PC-3 (cell line): ENCODE measurements at regions not wholly inside any gene's neighbourhood (a gene's known extent, or its start where the extent isn't known, plus 50 kb on each side); places are given as distances from the start of the nearest gene placed in this dataset.

Experiments
- ATAC-seq: fragments of 200-7000 bp; cut with Tn5 transposase; 2 replicates; pipeline ENCODE4 v1.9.1; 2020; ENCODE audit warnings: mild to moderate bottlenecking, moderate library complexity
- BruUV-seq: library from RNA; stranded (reverse); fragments of 400-500 nt; replicated peaks from 2 replicates; lab custom pipeline; 2021; lab: Mats Ljungman, UMichigan
- CTCF ChIA-PET: fragments of 300-600 bp; sonication (Branson Sonifier 250); formaldehyde crosslinking; loops from one replicate; lab custom pipeline; 2022; ENCODE audit warnings: antibody characterized with exemption; lab: Charles Lee
- POLR2A ChIA-PET: fragments of 300-600 bp; sonication (Branson Sonifier 250); formaldehyde crosslinking; loops from one replicate; lab custom pipeline; 2022; ENCODE audit warnings: antibody characterized with exemption; ENCODE audit not compliant: unreplicated experiment; lab: Charles Lee
- DNase-seq: peaks from one replicate; pipeline ENCODE4 v3.0.0-alpha.2; 2015
- H2AFZ ChIP-seq: fragments of 300-600 bp; sonication (generic); 2 replicates; pipeline ENCODE4 v1.6.0; 2016; ENCODE audit warnings: antibody characterized with exemption, low read length
- H3F3A ChIP-seq: fragments of 300-600 bp; sonication (generic); one replicate; pipeline ENCODE4 v1.6.0; 2017; ENCODE audit warnings: antibody characterized with exemption, low read length, control low read depth, mild to moderate bottlenecking; ENCODE audit not compliant: unreplicated experiment
- H3K27ac ChIP-seq: fragments of 300-600 bp; sonication (generic); 2 replicates; pipeline ENCODE4 v1.5.1; 2016; ENCODE audit warnings: mild to moderate bottlenecking, low read length
- H3K27me3 ChIP-seq: fragments of 300-600 bp; sonication (generic); 2 replicates; pipeline ENCODE4 v1.6.1; 2016; ENCODE audit warnings: low read length, mixed read lengths
- H3K36me3 ChIP-seq: fragments of 300-600 bp; sonication (generic); 2 replicates; pipeline ENCODE4 v1.6.1; 2016; ENCODE audit warnings: low read depth, mixed run types, low read length, mixed read lengths
- H3K4me1 ChIP-seq: fragments of 300-600 bp; sonication (generic); 2 replicates; pipeline ENCODE4 v1.5.1; 2016; ENCODE audit warnings: low read length; ENCODE audit not compliant: insufficient read depth
- H3K4me2 ChIP-seq: fragments of 300-600 bp; sonication (generic); 2 replicates; pipeline ENCODE4 v1.6.0; 2016; ENCODE audit warnings: low read length
- H3K4me3 ChIP-seq: fragments of 300-600 bp; sonication (generic); 2 replicates; pipeline ENCODE4 v1.5.1; 2016; ENCODE audit warnings: mild to moderate bottlenecking, low read length, mixed read lengths
- H3K79me2 ChIP-seq: fragments of 300-600 bp; sonication (generic); 2 replicates; pipeline ENCODE4 v1.6.1; 2017; ENCODE audit warnings: low read length, mixed read lengths
- H3K9ac ChIP-seq: fragments of 300-600 bp; sonication (generic); 2 replicates; pipeline ENCODE4 v1.6.0; 2016; ENCODE audit warnings: mild to moderate bottlenecking, low read length
- H3K9me2 ChIP-seq: fragments of 300-600 bp; sonication (generic); replicated peaks from 2 replicates; pipeline ENCODE4 v1.6.1; 2016; ENCODE audit warnings: mixed run types, low read length, mixed read lengths
- H3K9me3 ChIP-seq: fragments of 300-600 bp; sonication (generic); 2 replicates; pipeline ENCODE4 v1.6.1; 2016; ENCODE audit warnings: low read length, mixed read lengths
- H4K20me1 ChIP-seq: fragments of 300-600 bp; sonication (generic); 2 replicates; pipeline ENCODE4 v1.6.1; 2016; ENCODE audit warnings: low read length, mixed read lengths
- EZH2 ChIP-seq: fragments of 300-600 bp; sonication (generic); IDR thresholded peaks from one replicate; pipeline ENCODE4 v1.6.1; 2017; ENCODE audit warnings: antibody characterized with exemption, mild to moderate bottlenecking, low read length; ENCODE audit not compliant: unreplicated experiment
- EZH2phosphoT487 ChIP-seq: fragments of 300-600 bp; sonication (generic); IDR thresholded peaks from 2 replicates; pipeline ENCODE4 v1.6.1; 2018; ENCODE audit warnings: mild to moderate bottlenecking, antibody characterized with exemption, low read length, borderline replicate concordance
- intact Hi-C: fragments of 100-400 bp; cut with micrococcal nuclease; formaldehyde crosslinking; loops from 2 replicates; pipeline ENCODE4 v1.9.0; 2023
- TF ChIP-seq, protein P1 (sequence below): fragments of 300-600 bp; sonication (generic); conservative IDR thresholded peaks from 2 replicates; pipeline ENCODE4 v1.5.1; 2017; ENCODE audit warnings: antibody characterized with exemption, low read depth, mild to moderate bottlenecking, low read length

- Histone ChIP-seq H3K9me3 (no peaks in the 10 kb centered on the region), H3K9me2 (no peaks in the 10 kb centered on the region), H3F3A (no peaks in the 10 kb centered on the region), H2AFZ (no peak overlapping the region), H3K36me3 (no peaks in the 10 kb centered on the region), H3K27me3 (peaks cover 60% of the 10 kb centered on the region), H3K9ac (no peak overlapping the region), H3K79me2 (no peaks in the 10 kb centered on the region), H3K4me3 (no peak overlapping the region), H4K20me1 (no peaks in the 10 kb centered on the region), H3K4me1 (no peaks in the 10 kb centered on the region), H3K4me2 (no peak overlapping the region), H3K27ac (no peak overlapping the region)
- TF ChIP-seq, protein P1, sequence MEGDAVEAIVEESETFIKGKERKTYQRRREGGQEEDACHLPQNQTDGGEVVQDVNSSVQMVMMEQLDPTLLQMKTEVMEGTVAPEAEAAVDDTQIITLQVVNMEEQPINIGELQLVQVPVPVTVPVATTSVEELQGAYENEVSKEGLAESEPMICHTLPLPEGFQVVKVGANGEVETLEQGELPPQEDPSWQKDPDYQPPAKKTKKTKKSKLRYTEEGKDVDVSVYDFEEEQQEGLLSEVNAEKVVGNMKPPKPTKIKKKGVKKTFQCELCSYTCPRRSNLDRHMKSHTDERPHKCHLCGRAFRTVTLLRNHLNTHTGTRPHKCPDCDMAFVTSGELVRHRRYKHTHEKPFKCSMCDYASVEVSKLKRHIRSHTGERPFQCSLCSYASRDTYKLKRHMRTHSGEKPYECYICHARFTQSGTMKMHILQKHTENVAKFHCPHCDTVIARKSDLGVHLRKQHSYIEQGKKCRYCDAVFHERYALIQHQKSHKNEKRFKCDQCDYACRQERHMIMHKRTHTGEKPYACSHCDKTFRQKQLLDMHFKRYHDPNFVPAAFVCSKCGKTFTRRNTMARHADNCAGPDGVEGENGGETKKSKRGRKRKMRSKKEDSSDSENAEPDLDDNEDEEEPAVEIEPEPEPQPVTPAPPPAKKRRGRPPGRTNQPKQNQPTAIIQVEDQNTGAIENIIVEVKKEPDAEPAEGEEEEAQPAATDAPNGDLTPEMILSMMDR, result no peak
- TF ChIP-seq EZH2phosphoT487 (no peak), EZH2 (no peak)
- POLR2A ChIA-PET, result no interaction called here
- DNase-seq (no peak), ATAC-seq (no peak)
- intact Hi-C loops, result no loop called here
- CTCF ChIA-PET, result no interaction called here
- no TSS peak for BruUV-seq
Observed at GRCh38 chr1:65538086-65538485, 117.6 kb downstream of the LEPR start.

DNA sequence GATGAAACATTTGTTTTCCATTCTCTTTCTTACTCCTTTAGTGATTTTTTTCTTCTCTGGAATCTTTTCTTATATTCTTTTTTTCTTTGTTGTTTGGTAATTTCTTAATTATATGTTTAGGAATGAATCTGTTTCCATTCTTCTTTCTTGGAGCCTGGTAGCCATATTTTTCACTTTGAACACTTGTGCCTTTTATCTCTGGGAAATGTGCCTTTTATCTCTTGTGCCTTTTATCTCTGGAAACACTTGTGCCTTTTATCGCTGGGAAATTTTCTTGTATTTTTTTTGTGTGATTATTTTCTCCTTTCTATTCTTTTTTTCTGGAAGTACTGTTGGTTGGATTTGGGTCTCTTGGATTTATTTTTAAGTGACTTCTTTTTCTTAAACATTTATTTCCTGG is 118.2 kb downstream of the LEPR start:
- H3K36me3 ChIP-seq, result no peaks in the 10 kb centered on the region
- H3F3A ChIP-seq, result no peaks in the 10 kb centered on the region
- no TSS peak for BruUV-seq
- no peak overlapping the region for H3K4me3 ChIP-seq
- ATAC-seq (no peak), DNase-seq (no peak)
- H3K9me2 ChIP-seq, result no peaks in the 10 kb centered on the region
- no peaks in the 10 kb centered on the region for H3K9me3 ChIP-seq
- TF ChIP-seq EZH2phosphoT487, result no peak
- TF ChIP-seq EZH2, result no peak
- TF ChIP-seq, protein P1, result no peak
- no peaks in the 10 kb centered on the region for H3K4me1 ChIP-seq
- H3K27ac ChIP-seq, result no peak overlapping the region
- H3K27me3 ChIP-seq, result peaks cover 54% of the 10 kb centered on the region
- no peaks in the 10 kb centered on the region for H3K79me2 ChIP-seq
- no peak overlapping the region for H3K4me2 ChIP-seq
- no peak overlapping the region for H2AFZ ChIP-seq
- H4K20me1 ChIP-seq, result no peaks in the 10 kb centered on the region
- POLR2A ChIA-PET, result no interaction called here
- CTCF ChIA-PET, result no interaction called here
- intact Hi-C loops, result no loop called here
- no peak overlapping the region for H3K9ac ChIP-seq

- CTCF ChIA-PET, result no interaction called here
- POLR2A ChIA-PET, result no interaction called here
- H2AFZ ChIP-seq, result no peak overlapping the region
- H3K4me3 ChIP-seq, result no peak overlapping the region
- H3K79me2 ChIP-seq, result no peaks in the 10 kb centered on the region
- H3F3A ChIP-seq, result no peaks in the 10 kb centered on the region
- H3K4me2 ChIP-seq, result no peak overlapping the region
- no peaks in the 10 kb centered on the region for H3K9me3 ChIP-seq
- no peak for DNase-seq
- ATAC-seq, result no peak
- H3K36me3 ChIP-seq, result no peaks in the 10 kb centered on the region
- no peak overlapping the region for H3K9ac ChIP-seq
- H4K20me1 ChIP-seq, result no peaks in the 10 kb centered on the region
- no peaks in the 10 kb centered on the region for H3K9me2 ChIP-seq
- no TSS peak for BruUV-seq
- H3K4me1 ChIP-seq, result no peaks in the 10 kb centered on the region
- intact Hi-C loops, result no loop called here
- no peak overlapping the region for H3K27ac ChIP-seq
- no peak for TF ChIP-seq EZH2phosphoT487
- no peak for TF ChIP-seq EZH2
- TF ChIP-seq, protein P1, result no peak
- peaks cover 46% of the 10 kb centered on the region for H3K27me3 ChIP-seq
Observed at GRCh38 chr1:65539266-65540131, 119.0 kb downstream of the LEPR start.
